ENCODE measurements at regions not wholly inside any gene's neighbourhood (a gene's known extent, or its start where the extent isn't known, plus 50 kb on each side); places are given as distances from the start of the nearest gene placed in this dataset.
"Not testable (repeated sequence)": the region's sequence is repeated elsewhere in the genome, so short reads cannot be mapped to it uniquely, and the experiment has no call there.

DNA sequence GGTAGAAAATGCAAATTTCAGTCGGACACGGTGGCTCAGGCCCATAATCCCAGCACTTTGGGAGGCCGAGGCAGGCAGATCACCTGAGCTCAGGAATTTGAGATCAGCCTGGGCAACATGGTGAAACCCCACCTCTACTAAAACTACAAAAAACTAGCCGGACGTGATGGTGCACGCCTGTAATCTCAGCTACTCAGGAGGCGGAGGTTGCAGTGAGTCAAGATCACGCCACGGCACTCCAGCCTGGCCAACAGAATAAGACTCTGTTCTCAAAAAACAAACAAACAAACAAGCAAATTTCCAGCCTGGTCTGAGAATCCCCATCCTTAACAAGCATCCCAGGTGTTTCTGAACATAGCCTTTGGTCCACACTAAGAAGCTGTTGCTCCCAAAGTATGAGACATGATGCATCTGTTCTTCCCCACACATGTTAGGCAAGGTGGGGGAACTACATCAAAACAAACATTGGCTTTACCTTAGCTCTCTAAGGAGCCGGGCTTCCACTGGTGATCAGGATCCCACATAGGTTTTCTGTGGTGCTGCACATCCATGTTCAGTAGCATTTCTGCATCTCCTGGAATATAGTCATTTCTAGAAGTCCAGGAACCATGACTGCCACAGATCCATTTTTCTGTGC, 92.5 kb upstream of the DMRT1 start:
- DNase-seq = no peak

DNA sequence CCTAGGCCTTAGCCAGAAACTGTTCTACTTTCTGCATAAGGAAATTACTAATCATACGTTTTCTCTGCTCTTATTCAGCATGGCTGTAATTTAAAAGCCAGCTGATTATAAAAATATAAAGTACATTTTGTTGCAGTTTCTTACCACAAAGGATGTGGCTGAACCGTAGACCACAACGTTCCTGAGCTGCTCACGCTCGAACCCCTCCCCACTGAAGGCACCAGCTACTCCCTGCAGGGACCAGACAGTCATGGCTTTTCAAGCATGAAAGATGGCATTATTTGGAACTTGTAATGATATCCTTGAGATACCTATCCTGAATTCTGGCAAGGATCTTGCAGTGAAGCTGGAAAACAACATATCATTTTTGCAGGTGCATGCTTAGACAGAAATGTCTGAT, 91.8 kb upstream of the DMRT1 start:
- peak in 1 of 5 donors; percentile 71 for DNase-seq

DNA sequence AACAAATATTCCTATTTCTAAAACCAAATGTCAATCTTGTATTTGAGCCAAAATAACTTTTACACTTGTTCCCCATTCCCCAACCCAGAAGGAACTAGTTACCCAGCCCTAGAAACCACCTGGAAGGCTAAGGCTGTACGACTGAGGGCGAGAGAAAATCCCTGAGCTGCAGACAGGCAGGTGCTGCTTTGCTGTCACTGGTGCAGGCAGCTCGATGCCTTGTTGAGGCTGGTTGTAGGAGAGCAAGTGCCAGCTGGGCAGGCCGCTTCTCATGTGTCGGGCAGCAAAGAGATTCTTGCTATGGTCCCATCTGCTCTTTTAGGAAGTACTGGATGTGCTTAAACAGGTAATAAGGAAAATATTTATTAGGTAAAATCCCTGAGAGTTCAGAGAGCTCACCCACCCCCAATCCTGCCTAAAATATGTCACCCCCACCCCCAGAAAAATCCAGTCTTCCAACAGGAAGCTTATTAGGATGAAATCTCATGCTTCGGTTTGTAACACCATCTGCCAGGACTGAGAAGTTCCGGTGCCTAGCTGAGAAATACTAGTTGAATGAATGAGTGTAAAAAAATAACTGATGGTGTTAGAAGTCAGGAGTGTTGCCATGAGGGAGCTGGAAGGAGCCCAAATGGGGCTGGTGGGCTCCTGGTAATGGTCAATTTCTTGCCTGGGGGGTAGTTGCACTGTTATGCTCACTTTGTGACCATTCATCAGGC, 91.1 kb upstream of the DMRT1 start:
- DNase-seq = no peak

DNA sequence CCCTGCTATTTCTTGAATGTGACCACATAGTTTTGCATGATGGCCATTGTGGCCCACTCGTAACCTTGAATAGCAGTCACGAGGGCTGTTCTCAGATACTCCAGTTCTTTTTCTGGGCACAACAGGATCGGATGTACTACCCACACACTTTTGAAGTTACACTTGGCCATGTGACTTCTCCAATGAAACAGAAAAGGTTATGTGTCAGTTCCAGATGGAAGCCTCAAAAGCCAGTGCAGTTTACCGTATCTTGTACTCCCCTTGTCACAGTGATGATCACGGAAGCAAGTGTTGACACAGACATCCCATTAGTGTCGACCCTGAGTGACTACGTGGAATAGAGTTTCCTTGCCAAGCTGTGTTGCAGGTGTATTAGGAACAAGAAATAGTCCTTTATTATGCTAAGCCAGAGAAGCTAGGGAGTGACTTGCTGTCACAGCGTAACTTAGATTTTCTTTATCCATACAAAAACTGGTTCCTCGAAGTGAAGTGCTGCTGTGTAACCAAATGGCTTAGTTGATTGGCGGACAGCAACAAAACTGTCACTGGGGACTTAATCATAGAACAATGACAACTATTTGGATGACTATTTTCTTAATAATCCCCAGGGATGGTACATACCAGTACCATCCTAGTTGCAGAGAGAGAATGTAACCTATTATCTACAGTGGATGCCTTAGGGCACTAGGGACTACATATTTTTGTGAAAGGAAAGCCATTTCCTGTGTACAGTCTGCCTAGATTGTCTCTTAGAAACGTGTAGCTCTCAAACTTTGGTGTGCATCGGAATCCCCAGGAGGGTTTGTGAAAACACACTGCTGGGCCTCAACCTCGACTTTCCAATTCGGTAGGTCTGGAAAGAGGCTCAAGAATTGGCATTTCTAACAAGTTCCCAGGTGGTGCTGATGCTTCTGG, 90.1 kb upstream of the DMRT1 start:
- DNase-seq = peak in 1 of 5 donors; percentile 43

DNA sequence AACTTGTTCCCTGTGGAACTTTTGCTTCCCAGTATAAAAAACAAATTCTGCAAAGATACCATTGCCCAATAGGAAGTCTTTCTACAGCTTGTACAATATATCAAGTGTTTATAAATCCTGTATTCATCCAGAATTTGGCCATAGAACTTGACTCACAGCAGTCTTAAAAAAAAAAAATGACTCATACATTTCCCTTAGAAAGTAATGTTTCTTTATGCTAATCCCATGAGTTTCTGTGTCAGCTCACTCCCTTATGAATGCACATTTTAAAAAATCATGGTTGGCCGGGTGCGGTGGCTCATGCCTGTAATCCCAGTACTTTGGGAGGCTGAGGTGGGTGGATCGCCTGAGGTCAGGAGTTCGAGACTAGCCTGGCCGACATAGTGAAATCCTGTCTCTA, 89.3 kb upstream of the DMRT1 start:
- DNase-seq = no peak

DNA sequence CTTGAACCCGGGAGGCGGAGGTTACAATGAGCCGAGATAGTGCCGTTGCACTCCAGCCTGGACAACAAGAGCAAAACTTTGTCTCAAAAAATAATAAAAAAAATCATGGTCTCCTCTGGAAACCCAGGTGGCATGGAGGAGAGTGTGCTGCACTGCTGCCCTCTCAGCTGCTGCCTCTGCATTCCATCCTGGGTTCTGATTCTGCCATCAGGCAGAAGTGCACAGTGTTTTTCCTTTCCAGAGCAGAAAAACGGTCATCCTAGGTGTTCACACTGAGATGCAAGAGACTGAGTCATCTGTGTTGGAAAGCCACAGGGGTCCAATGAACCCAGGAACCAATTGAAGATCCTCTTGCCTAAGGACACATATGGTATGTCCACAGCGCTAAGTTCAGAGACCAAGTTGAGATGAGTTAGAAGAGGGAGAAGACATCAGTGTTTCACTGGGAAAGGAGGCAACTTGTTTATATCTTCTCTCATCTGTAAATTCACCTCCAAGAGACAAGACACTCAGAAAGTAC, 88.8 kb upstream of the DMRT1 start:
- DNase-seq = no peak

DNA sequence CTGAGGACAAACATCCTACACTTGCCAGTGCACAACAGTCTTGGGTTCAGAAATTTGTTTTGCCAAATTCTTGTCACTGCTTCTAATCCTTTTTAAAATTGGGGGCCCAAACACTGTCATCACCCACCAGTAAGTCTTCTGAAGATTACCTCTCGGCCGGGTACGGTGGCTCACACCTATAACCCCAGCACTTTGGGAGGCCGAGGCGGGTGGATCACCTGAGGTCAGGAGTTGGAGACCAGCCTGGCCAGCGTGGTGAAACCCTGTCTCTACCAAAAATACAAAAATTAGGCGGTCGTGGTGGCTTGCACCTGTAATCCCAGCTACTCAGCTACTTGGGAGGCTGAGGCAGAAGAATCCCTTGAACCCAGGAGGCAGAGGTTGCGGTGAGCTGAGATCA, 87.8 kb upstream of the DMRT1 start:
- not testable (repeated sequence) for DNase-seq

DNA sequence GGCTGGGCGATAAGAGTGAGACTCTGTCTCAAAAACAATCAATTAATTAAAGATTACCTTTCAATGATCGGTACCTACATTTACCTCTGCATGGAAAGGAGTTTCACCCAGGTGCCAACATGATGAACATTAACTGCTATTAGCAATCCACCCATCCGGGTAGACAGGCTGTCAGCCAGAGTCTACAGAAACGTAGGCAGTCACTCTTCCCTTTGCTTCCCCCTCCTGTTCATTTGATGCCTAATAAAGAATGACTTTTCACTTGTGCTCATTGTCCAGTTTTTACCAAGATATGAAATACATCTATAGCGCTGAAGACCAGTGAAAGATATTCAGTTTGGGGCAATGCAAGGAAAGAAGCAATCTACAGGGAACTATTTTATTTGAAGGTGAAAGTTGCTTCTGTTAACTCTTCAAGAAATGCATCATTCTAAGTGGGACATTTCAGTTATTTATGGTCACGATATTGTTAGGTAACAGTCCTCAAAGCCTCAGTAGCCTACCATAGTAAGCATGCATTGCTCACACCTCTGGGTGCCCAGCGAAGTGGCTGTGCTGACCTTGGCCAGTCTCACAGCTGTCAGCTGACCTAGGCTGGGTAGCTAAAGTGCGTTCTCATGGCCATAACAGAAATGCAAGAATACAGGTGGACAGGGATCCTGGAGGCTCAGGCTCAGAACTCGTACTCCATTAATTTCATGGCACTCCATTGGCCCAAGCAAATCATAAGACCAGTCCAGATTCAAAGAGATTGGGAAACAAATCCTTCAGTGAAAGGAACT, 87.2 kb upstream of the DMRT1 start:
- DNase-seq = no peak

DNA sequence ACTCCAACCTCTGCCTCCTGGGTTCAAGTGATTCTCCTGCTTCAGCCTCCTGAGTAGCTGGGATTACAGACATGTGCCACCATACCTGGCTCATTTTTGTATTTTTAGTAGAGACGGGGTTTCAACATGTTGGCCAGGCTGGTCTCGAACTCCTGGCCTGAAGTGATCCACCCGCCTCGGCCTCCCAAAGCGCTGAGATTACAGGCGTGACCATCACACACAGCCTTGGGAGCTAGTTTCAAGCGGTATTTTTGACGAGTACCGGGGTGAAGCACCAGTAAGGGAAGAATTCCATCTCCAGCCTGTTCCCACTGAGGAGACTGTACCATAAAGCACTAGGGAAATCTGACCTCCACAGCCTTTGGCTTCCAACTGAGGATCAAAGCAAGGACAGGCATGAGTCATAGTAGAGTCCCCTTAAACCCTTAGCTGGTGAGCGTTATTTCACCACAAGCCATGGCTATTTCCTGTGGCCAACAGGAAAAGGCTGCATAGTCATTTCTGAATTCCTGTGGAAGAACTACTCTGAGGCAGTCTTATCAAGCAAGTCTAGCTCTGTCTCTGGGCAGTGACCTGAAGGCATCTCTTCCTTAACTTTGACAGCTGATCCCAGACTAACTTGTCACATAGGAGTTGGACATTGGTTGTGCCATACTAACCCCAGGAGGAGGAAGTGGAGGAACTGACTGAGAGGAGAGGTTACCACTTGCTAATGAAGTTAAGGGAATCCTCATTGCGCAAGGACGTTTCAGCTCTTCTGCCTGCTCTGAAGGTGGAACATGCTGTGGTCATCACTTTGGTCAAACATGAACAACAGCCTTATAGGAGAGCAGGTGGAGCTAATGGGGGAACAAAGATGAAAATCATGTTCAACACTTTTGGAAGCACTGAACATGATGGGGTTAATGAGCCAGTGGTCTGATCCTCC, 85.8 kb upstream of the DMRT1 start:
- DNase-seq = peak in 1 of 5 donors; percentile 82

DNA sequence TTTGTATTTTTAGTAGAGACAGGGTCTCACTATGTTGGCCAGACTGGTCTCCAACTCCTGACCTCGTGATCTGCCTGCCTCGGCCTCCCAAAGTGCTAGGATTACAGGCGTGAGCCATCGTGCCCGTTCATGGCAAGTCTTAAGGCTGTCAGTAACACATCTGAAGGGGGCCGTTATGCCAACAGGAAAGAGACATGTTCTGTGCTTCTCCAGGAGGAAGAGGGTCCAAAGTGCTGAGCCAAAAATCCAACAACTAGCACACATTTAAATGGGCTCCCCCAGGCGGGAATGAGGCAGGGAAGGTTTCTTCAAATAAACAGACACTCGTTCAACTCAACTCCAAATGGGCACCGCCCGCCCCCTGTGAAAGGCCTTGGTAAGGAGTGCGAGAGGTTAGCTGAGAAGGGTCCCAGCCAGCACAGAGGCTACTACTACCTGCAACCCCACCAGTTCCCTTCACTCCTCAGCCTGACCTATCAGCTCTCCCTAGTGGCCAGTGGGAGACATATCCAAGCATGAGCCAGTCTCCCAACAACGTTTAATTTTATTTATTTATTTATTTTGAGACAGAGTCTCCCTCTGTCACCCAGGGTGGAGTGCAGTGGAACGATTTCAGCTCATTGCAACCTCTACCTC, 84.1 kb upstream of the DMRT1 start:
- peak in 1 of 5 donors; percentile 35 for DNase-seq

DNA sequence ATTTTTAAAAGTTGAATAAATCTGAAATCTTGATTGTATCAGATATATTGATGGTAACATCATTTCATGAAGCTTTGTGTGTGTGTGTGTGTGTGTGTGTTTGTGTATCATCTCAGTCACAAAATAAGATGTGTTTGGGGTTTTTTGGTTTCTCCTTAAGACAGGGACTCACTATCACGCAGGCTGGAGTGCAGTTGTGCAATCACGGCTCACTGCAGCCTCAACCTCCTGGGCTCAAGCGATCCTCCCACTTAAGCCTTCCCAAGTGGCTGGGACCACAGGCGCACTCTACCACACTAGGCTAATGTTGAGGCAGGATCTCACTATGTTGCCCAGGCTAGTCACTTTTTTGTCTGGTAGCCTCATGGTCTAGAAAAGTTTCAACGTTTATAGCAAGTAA, 83.4 kb upstream of the DMRT1 start:
- no peak for DNase-seq

DNA sequence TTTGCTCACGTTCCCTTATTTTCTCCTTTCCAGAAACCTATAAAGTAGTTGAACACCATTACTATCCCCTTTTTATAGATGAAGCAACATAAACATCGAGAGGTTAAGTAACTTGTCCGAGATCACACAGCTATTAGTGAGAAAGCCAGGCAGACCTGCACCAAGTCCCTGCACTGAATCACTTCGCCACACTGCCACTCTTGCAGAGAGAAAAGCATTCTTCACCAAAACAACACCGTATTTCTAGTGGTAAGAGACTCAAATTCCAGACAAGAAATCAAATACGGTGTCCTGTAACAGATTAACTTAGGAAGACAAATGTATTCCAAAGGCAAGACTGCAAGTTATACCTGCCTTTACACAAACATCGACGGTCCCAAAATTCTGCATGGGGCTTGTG, 82.0 kb upstream of the DMRT1 start:
- DNase-seq = no peak

DNA sequence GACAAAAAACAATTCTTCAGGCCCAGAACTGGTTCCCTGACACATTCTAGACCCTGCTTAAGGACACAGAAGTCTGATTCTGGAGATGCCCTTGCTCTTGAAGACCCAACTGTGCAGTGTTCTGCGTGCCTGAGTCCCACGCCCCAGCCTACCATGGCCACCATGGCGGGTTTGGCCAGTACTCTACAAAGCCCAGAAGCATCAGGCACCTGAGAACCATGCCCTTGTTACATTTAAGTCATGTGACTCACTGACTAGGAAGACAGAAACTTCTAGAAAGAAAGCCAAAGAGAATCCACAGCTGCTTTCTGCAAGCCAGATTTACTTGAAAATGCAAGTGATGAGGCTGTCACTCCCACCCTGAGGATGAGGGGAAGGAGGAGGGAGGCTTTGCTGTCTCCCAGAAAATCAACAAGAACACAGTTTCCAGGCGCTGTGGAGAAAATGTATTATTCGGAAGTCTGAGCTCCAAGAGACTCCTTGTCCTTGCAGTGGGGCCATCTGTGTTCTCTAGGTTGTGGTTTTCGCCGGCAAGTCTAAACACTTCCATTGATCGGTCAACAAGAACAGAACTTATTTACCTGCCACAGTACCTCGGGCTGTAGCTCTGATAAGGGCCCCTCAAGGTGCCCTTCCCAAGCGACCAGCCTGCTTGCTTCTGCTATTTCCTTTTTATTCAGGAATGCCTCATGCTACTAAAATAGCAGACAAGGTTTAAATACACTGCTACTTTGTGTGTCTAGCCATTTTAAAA, 81.3 kb upstream of the DMRT1 start:
- no peak for DNase-seq

DNA sequence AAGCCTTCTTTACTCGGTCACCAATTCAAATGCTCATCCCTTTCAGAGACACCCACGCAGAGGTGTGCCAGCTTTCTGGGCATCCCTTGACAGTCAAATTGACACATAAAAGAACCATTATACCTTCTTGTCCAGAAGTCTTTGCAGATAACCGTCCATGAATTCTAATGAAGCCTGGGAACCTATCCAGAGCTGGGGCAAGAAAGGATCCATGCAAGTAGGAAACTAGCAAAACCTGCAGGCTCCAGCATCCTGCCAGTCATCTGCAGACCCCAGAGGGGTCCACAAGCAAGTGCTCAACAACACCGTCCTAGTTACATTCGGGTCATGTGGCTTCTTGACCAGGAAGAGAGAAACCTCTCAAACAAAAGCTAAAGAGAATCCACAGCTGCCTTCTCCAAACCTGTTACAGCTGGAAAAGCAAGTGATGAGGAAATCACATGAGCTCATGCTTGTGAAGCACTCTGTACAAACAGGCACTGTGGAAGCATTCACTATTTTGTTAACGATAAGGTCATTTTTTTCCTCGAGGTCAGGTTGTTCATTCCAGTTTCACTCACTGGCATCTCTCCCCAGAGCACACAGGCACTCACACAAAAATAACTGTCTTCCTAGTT, 80.2 kb upstream of the DMRT1 start:
- DNase-seq = no peak

DNA sequence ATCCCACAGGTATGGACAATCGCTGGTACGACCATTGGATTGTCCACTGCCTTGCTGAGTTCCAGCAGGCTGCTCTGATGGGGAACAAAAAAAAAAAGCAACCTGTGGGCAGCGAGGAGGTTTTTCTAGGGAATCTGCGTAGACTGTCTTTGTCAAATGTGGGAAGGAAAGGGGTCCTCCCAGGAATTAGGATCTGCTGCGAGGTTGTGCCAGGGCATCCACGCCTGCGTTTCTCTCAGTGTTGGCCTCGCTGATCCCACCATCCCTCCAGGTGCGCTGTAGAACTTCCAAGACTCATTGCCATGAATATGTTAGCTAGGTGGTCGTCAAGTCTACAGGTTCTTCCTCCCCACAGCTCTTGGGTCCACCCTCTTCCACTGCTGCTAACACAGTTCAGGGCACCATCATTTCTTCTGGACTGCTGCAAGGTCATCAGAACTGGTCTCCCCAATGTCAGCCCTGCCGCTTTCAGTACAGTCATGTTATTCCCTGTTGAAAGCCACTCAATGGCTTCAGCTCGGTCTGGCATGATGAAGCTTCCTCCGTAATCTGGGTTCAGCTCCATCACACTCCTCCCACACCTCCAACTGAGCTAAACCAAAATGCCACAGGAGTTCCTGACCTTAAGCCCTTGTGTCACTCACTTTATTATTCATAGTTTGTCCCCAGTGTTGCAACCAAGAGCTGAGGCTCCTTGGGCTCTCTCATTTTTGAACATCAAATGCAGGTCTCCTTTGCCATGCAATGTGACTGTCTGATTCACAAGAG, 79.5 kb upstream of the DMRT1 start:
- no peak for DNase-seq

DNA sequence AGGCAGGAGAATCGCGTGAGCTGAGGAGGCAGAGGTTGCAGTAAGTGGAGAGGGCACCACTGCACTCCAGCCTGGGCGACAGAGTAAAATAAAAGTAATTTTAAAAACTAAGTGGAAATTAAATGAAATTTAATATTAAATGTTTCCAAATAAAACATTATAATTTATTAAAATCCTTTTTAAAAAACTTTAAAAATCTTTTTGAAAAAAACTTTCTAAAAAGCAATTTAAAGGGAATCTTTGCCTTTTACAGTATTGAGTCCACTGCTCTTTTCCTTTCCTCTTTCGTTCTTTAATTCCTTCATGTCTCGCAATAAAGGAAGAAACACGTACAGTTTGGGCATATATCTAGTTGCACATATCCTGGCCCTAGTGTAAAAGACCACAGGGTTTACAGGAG, 77.8 kb upstream of the DMRT1 start:
- DNase-seq = no peak

DNA sequence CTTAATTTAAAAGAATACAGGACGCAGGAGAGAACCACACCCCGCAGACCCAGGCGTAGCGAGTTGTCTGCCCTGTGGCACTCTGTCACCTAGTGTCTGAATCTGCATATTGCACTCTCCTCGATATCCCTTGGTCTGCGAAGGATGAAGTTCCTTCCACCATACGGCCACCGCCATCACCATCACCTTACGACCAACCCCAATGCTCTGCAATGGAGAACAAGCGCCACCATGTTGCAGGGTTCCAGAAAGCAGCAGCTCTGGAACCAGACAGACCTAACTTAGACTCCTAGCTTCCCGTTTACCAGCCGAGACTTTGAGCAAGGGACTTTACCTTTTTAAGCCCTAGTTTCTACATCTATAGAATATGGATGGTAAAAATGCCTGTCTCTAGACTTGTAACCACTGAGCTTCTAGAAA, 77.4 kb upstream of the DMRT1 start:
- peak in 1 of 5 donors; percentile 70 for DNase-seq

DNA sequence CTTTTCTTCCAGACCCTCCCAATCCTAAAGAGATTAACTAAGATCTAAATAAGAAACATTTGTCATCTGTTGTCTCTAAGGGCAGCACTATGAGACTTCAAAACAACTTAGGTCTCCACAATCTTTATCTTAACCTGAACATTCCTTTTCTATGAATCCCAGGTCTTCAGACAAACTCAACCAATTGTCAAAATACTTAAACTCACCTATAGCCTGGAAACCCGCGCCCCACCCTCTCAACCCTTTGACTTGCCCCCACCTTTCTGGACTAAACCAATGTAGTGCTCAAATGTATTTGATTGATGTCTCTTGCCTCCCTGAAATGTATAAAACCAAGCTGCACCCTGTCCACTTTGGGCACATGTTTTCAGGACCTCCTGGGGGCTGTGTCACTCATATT, 76.5 kb upstream of the DMRT1 start:
- no peak for DNase-seq

DNA sequence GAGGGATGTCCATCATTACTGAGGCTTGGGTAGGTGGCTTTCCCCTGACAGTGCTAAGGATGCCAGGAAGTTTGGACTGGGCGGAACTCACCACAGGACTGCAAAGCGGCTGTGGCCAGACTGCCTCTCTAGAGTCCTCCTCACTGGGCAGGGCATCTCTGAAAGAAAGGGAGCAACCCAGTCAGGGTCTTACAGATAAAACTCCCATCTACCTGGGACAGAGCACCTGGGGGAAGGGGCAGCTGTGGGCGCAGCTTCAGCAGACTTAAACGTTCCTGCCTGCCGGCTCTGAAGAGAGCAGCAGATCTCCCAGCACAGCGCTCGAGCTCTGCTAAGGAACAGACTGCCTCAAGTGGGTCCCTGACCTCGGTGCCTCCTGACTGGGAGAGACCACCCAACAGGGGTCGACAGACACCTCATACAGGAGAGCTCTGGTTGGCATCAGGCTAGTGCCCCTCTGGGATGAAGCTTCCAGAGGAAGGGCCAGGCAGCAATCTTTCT, 74.4 kb upstream of the DMRT1 start:
- not testable (repeated sequence) for DNase-seq
